Posterior vena cava (tissue), 2 donors: ENCODE measurements at regions not wholly inside any gene's neighbourhood (a gene's known extent, or its start where the extent isn't known, plus 50 kb on each side); places are given as distances from the start of the nearest gene placed in this dataset.

ENCODE experiments used
- DNase-seq: peaks from one replicate; pipeline ENCODE4 v3.0.0-alpha.2; 2020; ENCODE audit warnings: low spot score
- intact Hi-C, 2 donors: fragments of 100-400 bp; cut with DNase I; formaldehyde crosslinking; loops; one replicate each; pipeline versions ENCODE4 v1.14.1 to v1.14.2; 2022 to 2023
- donor health status: DM: yes; HTN: yes; CAD: no.
- donor health status: DM: yes; HTN: yes; CAD: no.

DNA sequence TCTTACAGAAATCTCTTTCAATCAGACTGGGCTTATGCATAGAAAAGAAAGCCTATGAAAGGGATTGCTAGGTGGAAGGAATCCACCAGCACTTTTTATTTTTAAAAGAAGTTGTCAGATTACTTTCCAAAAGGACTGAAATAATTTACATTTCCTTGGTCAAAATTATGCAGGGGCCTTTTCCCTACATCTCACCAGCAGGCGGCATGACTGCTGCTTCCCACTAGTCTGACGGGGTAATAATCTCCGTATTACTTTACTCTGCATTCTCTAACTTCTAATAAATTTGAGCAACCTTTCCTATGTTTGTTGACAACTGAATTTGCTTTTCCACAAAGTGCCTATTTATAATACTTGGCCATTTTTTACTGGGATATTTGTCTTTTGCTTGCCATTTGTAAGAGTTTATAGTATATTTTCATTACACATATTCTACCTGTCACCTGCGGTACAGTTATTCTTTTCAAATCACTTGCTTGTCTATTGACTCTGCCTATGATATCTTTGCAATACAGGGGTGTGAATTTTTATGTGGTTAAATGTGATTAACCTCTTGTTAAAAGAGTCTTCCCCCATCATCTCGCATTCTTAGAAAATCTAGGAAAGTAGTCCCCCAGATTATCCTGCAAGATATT lies 51.9 kb upstream of the USP47 start:
- intact Hi-C loops, result loop anchor here (5.0 to 10.0 kb wide), 4 partner anchors 753 to 998 kb away; no protein-coding TSS in a partner anchor
- no peak for DNase-seq

DNA sequence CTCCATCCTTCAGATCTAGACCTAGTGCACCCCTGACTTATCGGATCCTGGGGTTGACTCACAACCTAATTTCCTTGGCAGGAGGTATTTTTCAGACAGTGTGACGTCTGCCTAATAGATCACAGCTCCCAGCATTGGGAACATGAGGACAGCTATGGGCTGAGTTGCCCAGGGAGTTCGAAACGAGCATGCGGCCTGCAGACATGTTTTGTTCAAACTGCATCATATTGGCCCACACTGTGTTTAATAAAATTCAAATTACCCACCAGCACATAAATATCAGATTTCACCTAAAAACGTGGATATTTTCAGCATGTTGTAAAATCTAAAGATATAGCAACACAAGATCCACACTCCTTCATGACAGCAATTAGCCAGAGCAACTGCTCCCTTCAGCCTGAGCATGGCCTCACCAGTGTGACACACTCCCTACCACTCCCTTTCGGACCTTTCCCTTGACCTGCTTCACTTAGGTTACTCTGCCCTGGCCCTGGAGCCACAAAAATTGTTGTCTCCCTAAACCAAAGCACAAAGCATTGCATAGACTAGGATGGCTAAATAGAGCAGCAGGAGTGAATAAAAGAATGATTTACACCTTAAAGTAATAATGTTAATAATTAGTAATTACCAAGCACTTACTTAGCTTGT lies 53.6 kb upstream of the USP47 start:
- no peak for DNase-seq
- intact Hi-C loops, result loop anchor here (5.0 to 10.0 kb wide), 4 partner anchors 751 to 996 kb away; no protein-coding TSS in a partner anchor

DNA sequence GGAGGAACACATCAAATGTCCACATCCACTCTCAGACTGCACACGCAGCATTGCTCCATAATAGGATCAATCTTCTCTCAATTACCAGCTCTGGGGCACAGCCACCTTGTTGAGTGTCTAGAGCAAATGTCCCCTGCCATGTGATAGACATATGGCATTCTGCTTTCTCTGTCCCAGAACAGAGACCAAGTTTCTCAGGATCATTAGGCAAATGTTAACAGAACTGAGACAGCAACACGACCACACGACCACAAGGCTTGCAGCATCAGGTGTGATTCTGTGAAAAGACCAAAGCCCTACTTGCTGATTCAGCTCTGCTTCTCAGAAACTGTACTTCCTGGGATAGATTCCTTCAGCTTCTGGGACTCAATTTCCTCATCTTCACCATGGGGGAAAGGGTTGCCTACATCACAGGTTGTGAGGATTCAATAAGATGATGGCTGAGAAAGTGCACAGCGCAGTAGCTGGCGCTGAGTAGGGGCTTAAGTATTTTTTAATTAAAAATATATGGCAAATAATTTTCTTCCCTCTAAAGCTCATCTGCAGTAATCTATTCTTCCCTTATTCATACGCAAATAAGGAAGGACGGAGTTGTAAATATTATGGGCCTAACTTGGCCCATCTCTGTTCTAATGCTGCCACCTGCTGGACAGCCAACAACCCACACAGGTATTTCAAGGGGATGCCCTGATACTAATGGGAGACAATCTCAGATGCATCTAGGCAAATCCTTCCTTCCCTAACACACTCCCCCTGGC lies 54.3 kb upstream of the USP47 start:
- peak; percentile 87 for DNase-seq
- intact Hi-C loops, result loop anchor here (5.0 to 10.0 kb wide), 4 partner anchors 750 to 995 kb away; no protein-coding TSS in a partner anchor

DNA sequence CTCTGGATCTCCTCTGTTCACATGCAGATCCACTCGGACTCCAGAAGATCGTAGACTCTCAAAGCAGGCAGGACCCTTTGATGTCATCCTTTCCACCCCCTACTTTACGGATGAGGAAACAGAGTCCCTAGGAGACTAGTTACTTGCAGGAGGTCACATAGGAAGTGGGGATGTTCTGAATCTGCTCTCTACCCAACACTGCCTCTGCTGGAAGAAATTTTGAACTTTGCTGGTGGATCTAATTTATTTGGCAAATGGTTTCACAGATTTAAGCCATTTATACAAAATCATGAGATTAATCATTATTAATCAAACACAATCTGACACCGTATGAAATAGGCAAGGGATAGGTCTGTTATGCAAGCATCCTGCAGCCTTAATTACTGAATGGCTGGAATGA lies 55.0 kb upstream of the USP47 start:
- no peak for DNase-seq

DNA sequence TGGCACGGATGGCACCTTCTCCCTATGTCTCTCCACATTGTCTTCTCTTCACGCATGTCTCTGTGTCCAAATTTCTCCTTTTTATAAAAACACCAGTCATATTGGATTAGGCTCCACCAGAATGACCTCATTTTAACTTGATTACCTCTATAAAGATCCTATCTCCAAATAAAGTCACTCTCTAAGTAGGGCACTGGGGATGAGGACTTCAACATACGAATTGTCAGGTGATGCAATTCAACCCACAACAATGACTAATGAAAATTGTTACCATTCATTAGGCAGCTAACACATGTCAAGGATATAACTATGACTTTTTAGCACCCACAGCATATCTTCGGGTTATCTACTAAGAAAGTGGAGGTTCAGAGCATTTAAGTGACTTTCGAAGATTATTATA lies 55.5 kb upstream of the USP47 start:
- intact Hi-C loops, result loop anchor here (5.0 to 10.0 kb wide), 4 partner anchors 749 to 994 kb away; no protein-coding TSS in a partner anchor
- no peak for DNase-seq

More for the DNA sequence above, 55.0 kb upstream of the USP47 start:
- intact Hi-C loops, result loop anchor here (5.0 to 10.0 kb wide), 4 partner anchors 749 to 994 kb away; no protein-coding TSS in a partner anchor

DNA sequence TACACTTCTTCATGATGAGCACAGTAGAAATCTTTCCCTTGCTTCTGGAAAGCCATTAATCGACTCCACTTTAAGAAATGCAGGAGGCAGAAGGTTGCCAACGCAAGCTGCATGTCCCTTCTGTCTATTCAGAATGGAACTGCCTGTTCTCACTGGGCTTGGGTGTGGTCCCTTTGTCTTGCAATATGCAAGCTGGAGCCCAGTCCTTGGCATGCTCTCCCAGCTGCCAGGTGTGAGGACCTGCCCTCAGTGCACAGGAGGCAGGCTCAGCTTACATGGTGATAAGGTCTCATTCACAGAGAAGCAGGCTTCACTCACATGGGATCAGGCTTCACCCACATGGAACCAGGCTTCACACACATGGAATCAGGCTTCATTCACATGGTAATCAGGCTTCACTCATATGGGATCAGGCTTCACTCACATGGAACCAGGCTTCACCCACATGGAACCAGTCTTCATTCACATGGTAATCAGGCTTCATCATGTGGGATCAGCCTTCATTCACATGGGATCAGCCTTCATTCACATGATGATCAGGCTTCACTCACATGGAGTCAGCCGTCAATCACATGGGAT lies 59.2 kb upstream of the USP47 start:
- intact Hi-C loops, result loop anchor here (5.0 to 10.0 kb wide), 3 partner anchors 160 to 848 kb away; partner anchors contain the start of gene GALNT18 (in 1 of the 2)
- DNase-seq, result no peak

DNA sequence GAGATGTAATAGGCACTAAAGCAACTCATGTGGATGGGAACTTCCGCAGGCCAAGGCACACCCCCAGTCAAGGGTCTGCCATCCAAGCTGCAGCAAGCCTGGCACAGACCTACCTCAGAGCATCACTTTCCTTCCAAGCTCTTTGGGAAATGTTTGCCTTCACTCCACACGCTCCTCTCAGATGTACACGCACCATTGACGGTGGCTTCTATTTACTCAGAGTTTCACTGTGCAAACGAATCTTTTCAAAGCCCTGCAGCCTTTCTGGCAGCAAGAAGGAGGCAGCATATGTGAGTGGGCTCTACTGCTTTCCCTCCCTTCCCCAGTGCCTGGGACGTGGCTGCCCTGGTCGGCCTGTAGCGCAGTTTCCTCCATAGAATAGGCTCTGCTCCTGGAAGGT lies 60.9 kb upstream of the USP47 start:
- DNase-seq, result no peak
- intact Hi-C loops, result loop anchor here (5.0 to 10.0 kb wide), 3 partner anchors 159 to 846 kb away; partner anchors contain the start of gene GALNT18 (in 1 of the 2)

DNA sequence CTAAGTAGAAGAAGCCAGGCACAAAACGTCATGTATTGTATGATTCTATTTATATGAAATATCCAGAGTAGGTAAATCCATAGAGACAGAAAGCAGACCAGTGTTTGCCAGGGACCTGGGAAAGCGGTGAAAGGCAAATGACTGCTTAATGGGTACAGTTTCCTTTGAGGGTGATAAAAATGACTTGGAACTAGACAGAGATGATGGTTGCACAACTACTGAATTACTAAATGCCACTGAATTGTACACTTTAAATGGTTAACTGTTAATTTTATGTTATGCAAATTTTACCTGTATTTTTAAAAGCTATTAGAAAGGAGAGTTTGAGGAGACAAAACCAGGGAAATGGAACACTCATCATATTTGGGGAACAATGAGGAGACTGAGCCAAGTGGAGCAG lies 61.8 kb upstream of the USP47 start:
- no peak for DNase-seq
- intact Hi-C loops, result loop anchor here (5.0 to 10.0 kb wide), 3 partner anchors 158 to 845 kb away; partner anchors contain the start of gene GALNT18 (in 1 of the 2)

DNA sequence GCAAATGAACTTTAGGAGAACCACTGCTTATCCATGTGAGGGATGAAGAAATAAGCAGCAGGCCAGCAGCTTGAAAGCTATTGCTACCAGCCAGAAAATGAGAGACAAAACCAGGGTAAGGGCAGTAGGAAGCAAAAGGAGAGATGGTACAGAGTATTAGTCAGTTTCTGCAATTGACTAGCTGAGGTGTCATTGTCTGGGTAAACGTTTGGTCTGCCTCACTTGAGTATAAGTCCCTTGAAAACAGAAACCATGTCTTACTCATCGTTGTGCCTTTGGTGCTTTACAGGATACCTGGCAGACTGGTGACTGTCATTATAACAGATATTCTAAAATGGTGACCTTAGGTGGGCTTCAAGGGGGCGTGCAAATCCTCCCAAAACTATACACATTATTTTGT lies 63.9 kb upstream of the USP47 start:
- DNase-seq, result no peak
- intact Hi-C loops, result no loop called here

DNA sequence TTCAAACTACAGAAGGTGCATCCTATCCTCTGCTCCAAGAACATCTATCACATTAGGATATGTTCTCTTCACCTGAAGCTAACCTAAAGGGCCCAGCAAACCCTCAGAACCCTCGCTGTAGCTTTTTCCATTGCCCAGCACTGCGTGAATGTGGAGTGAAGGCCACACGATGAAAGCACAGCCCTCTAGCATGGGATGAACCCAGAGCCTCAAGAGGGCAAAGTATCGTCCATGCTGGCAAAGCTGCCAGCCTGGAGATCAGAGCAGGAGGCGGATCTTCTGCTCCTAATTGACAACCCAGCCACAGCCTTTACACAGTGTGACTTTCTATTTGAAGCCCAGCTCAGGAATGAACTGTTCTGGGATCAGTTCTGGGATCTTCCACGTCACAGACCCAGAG lies 65.1 kb upstream of the USP47 start:
- intact Hi-C loops, result no loop called here
- no peak for DNase-seq

DNA sequence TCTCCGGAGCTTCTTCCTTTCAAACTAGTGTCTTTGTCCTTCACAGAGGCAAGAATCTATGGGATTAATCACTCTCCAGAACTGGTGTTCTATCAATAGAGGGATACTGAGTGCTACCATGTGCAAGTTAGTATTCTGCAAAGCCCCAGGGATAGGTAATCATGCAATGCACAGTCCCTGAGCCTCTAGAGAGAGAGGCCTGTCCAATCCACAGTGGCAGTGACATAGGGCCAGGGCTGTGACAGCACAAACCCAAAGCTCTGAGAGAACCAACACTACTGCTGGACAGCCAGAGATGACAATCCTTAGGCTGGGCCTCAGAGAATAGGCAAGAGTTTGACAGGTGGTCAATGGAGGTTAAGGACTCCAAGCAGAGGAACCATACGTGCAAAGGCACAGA lies 66.8 kb upstream of the USP47 start:
- DNase-seq, result no peak

DNA sequence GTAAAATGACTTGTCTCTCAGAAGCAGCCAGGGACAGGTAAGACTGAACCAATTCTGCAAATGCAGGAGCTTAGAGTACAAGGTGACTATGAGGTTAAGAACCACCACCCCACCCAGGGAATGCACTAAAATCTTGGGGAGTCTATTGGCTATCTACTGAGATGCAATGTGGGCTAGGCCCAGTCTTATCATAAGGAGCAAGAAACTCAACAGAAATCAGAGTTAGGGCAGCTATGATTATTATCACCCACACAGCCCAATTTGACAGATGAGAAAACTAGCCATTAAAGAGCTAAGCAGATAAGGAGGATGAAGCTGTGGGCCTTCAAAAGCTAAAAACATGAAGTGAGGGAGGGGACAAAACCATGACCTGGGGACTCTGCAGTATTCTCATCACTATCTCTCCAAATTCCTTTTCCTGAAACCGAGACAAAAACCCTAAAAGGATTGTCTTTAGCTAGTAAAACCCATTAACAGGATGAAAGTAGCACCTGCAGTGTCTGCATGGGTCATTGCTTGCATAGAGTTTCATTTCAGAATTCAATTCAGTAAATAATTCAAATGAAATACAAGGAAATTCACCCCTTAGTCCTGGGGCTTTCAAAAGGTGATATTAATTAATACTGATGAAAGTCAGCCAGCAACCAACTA lies 68.8 kb upstream of the USP47 start:
- no peak for DNase-seq
- intact Hi-C loops, result no loop called here

More for the DNA sequence above, 66.8 kb upstream of the USP47 start:
- intact Hi-C loops, result no loop called here

DNA sequence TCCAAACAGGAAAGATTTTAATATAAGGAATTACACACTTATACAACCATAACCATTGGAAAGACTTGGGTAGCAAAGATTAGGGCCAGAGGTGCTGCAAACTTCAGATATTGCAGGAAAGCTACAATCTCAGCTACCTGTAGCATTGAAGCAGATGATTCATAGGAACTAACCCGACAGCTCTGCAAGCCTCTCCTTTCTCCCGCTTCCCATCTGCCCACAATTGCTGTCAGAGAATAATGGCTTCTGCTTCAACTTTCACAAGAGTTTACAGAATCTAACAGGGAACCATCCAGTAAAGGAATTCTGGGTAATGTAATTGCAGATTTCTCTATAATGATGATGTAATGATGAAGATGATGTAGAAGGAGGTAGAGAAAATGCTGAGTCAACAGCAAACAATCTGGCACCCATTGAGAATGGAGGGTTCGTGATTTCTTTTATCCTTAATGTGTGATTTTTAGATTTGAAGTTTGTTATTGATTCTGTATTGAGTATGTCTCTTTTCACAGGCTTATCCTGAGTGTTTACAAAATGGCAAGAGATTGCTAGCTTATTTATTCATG lies 70.8 kb upstream of the USP47 start:
- intact Hi-C loops, result no loop called here
- DNase-seq, result no peak

DNA sequence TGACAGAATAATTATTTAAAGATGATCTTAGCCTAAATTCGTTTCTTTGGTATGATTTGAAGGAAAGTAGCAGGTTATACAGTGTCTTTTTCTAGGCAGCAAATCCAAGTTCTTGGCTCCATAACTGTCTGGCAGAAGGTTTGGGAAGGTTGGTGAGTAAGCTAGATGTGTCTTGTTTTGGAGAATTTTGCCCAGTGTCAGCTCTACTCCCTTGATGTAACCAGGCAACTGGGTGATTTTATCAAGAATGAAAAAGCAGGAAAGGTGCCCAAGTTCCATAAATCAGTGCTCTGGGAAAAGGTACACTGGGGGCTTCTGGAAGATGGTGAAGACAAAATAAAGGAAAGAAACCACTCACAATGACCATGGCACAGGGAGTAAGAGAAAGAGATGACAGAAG lies 71.5 kb upstream of the USP47 start:
- DNase-seq, result no peak
- intact Hi-C loops, result no loop called here

DNA sequence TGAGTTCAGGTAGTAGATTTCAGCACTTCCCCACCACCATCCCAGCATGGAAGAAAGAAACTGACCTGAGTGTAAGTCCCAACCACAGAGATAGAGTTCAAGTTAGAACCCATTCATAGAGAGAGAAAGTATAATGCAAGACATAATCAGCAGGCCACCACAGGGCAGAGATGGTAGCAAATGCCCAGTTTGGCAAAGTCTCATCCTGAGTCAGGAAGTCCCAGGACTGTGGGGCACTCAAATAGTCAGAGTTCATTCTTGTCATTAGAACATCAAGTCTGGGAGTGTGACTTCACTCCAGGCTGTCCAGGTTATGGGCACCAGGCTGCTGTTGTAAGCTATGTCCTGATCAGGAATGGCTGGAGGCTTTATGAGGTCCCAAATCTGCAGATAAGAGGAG lies 72.0 kb upstream of the USP47 start:
- DNase-seq, result no peak

DNA sequence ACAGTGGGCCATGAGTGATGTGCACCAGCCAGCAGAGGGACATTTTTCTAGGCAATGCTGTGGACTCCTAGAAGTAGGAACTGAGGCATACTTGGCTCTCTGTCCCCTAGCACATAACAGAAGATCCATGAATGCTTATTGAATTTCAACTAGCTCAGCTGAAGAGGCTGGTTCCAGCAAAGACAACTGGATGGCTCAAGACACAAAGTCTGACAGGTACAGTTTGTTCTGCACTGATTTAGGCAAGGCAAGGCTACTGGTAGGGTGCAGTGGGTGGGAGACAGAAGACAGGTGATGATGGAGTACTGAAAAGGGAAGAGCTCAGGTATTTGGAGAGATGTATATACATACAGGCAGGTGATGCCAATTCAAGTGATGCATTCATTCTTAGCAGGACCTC lies 72.4 kb upstream of the USP47 start:
- intact Hi-C loops, result loop anchor here in 1 of 2 donors (10.0 kb wide), 1 partner anchor 245 kb away; no protein-coding TSS in a partner anchor
- DNase-seq, result no peak

More for the DNA sequence above, 72.0 kb upstream of the USP47 start:
- intact Hi-C loops, result loop anchor here in 1 of 2 donors (10.0 kb wide), 1 partner anchor 245 kb away; no protein-coding TSS in a partner anchor

DNA sequence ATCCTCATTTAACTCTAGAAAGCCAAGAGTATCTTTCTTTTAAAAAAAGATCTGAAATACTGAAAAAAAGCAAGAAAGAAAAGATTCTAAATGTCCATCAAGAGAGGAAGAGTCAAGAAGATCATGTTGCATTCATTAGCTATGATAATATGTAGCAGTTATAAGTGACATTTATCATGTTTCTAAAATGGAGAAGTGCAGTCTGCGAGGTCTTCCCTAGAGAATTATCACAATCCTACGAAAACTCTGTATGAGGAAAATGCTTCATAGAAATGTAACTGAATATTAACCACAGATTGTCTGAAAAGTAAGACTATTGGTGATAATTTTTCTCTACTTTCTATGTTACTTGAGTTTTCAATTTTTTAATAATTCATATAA lies 77.4 kb upstream of the USP47 start:
- no peak for DNase-seq
- intact Hi-C loops, result loop anchor here in 1 of 2 donors (10.0 kb wide), 1 partner anchor 240 kb away; no protein-coding TSS in a partner anchor

DNA sequence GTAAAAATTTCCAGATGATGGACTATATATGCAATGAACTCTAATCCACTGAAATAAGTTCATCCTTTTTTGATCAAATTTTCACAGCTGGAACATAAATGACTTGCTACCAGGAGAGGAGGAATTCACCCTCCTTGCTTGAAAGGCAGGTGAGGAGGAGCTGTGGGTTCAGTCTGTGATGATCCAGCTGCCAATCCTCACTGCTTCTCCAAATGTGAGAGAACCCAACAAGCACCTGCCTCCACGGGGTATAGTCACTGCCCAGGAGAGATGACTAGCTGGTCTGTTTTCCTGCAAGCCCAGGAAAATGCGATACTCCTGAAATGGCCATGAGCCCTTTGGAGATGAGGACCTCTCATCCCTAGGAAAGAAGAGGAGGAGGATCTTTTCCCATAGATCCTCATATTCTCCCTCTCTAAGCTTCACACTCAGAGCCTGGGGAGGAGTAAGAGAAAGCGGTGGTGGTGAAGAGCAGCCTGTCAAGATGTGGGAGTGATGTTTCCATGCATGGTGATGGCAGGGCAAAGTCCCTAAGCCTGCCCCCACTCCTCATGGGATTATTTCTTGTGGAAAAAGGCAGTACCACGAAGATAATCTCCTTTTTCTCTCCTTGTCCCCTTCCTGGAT lies 77.9 kb upstream of the USP47 start:
- intact Hi-C loops, result loop anchor here in 1 of 2 donors (10.0 kb wide), 1 partner anchor 239 kb away; no protein-coding TSS in a partner anchor
- no peak for DNase-seq
